Hepatocyte (in vitro differentiated cells): ENCODE measurements at regions not wholly inside any gene's neighbourhood (a gene's known extent, or its start where the extent isn't known, plus 50 kb on each side); places are given as distances from the start of the nearest gene placed in this dataset.

Experiments used
- DNase-seq: peaks from one replicate; pipeline ENCODE4 v3.0.0-alpha.2; 2016; ENCODE audit warnings: low spot score
- H2AFZ ChIP-seq: fragments of 200-600 bp; sonication (generic); 2 replicates; pipeline ENCODE4 v1.6.0; 2016; ENCODE audit warnings: antibody characterized with exemption, mild to moderate bottlenecking
- H3K27ac ChIP-seq: fragments of 200-600 bp; sonication (generic); 2 replicates; pipeline ENCODE4 v1.5.1; 2016; ENCODE audit warnings: mild to moderate bottlenecking
- H3K27me3 ChIP-seq: fragments of 200-600 bp; sonication (generic); 2 replicates; pipeline ENCODE4 v1.6.1; 2016
- H3K36me3 ChIP-seq: fragments of 200-600 bp; sonication (generic); replicated peaks from 2 replicates; pipeline ENCODE4 v1.5.1; 2016; ENCODE audit warnings: low read depth; ENCODE audit not compliant: insufficient read depth
- H3K4me1 ChIP-seq: fragments of 200-600 bp; sonication (generic); 2 replicates; pipeline ENCODE4 v1.5.1; 2016; ENCODE audit warnings: mild to moderate bottlenecking, moderate library complexity; ENCODE audit not compliant: insufficient read depth
- H3K4me2 ChIP-seq: fragments of 200-600 bp; sonication (generic); 2 replicates; pipeline ENCODE4 v1.6.0; 2016
- H3K4me3 ChIP-seq: fragments of 200-600 bp; sonication (generic); 2 replicates; pipeline ENCODE4 v1.5.1; 2016; ENCODE audit warnings: mild to moderate bottlenecking
- H3K79me2 ChIP-seq: fragments of 200-600 bp; sonication (generic); 2 replicates; pipeline ENCODE4 v1.6.0; 2017; ENCODE audit warnings: mild to moderate bottlenecking
- H3K9me2 ChIP-seq: fragments of 200-600 bp; sonication (generic); replicated peaks from 2 replicates; pipeline ENCODE4 v1.6.0; 2017; ENCODE audit warnings: mild to moderate bottlenecking; ENCODE audit not compliant: insufficient read depth
- H3K9me3 ChIP-seq: fragments of 200-600 bp; sonication (generic); 2 replicates; pipeline ENCODE4 v1.5.1; 2016; ENCODE audit warnings: low read depth, mild to moderate bottlenecking
- H4K20me1 ChIP-seq: fragments of 200-600 bp; sonication (generic); 2 replicates; pipeline ENCODE4 v1.6.0; 2016; ENCODE audit warnings: mild to moderate bottlenecking; ENCODE audit not compliant: insufficient read depth, poor library complexity, severe bottlenecking
- CTCF ChIP-seq: fragments of 200-600 bp; sonication (generic); IDR thresholded peaks from 2 replicates; pipeline ENCODE4 v1.5.1; 2016; ENCODE audit warnings: antibody characterized with exemption, mild to moderate bottlenecking; ENCODE audit not compliant: poor library complexity
- EZH2 ChIP-seq: fragments of 200-600 bp; sonication (generic); IDR thresholded peaks from 2 replicates; pipeline ENCODE4 v1.6.1; 2016; ENCODE audit warnings: antibody characterized with exemption, mild to moderate bottlenecking, borderline replicate concordance
- EZH2phosphoT487 ChIP-seq: fragments of 200-600 bp; sonication (generic); IDR thresholded peaks from one replicate; pipeline ENCODE4 v1.6.1; 2018; ENCODE audit warnings: antibody characterized with exemption, mild to moderate bottlenecking, low read depth, moderate library complexity; ENCODE audit not compliant: unreplicated experiment, severe bottlenecking
- WGBS: methylation state at CpG from one replicate; pipeline ENCODE4 v1.1.6; 2016; ENCODE audit warnings: low lambda C conversion rate; ENCODE audit errors: missing lambda C conversion rate; 5-methylcytosine and 5-hydroxymethylcytosine counted together

DNA sequence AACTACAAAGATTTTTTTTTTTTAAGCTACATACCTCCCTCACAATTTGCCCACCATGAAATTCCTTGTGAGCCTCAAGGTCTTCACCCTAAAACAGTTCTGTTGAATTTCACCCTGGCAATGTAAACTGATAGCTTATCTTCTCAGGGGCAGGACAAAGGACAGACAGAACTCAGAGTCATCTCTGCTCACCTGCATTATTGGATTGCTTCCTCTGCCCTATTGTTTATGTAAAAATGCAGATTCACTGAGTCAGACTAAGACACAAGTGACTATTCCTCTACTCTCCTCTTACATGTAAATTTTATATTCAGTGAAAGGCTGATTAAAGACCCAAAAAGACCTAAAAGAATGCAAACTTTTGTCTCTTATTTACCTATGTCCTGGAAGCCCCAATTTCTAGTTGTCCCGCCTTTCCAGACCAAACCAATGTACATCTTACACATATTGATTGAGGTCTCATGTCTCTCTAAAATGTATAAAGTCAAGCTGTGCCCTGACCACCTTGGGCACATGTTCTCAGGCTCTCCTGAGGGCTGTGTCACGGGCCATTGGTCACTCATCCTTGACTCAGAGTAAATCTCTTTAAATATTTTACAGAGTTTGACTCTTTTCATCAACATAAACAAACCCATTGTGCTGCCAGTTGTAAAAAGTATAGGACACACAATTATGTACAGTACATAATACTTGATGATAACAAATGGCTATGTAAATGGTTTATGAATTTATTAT lies 440.2 kb downstream of the HTR7 start:
- Histone ChIP-seq H4K20me1 (no peaks in the 10 kb centered on the region), H3K9me3 (no peaks in the 10 kb centered on the region), H3K36me3 (no peaks in the 10 kb centered on the region), H3K4me1 (peaks cover 10% of the 10 kb centered on the region), H3K79me2 (no peaks in the 10 kb centered on the region), H3K4me3 (no peak overlapping the region), H2AFZ (no peak overlapping the region), H3K27ac (peak overlapping the region; percentile 60), H3K27me3 (no peaks in the 10 kb centered on the region), H3K9me2 (no peaks in the 10 kb centered on the region), H3K4me2 (peak overlapping the region; percentile 1)
- TF ChIP-seq EZH2phosphoT487 = no peak
- TF ChIP-seq CTCF = no peak
- TF ChIP-seq EZH2 = no peak
- WGBS = 88% methylated on average over 2 of the region's 2 CpGs
- DNase-seq = no peak

DNA sequence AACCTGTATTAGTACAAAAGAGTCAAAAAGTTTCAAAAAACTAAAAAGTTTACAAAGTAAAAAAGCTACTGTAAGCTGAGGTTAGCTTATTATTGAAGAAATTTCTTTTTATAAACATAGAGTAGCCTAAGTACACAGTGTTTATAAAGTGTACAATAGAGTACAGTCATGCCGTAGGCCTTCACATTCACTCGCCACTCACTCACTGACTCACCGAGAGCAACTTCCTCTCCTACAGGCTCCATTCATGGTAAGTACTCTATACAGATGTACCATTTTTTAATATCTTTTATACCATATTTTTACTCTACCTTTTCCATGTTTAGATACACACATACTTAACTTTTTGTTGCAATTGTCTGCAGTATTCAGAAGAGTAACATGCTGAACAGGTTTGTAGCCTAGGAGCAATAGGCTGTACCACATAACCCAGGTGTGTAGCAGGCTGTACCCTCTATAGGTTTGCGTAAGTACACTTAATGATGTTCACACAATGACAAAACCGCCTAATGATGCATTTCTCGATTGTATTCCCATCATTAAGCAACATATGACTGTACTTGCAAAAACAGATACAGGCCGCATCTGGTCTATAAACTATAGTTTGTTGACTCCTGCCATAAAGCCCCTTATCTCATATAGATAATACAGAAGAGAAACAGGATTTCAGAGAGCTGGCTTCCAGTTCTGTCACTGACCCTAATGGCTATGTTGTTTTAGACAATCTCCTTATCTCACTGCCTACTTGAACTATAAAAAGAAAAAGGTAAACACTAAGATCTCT lies 438.8 kb downstream of the HTR7 start:
- Histone ChIP-seq H3K4me3 (no peak overlapping the region), H4K20me1 (no peaks in the 10 kb centered on the region), H3K9me2 (no peaks in the 10 kb centered on the region), H2AFZ (no peak overlapping the region), H3K9me3 (no peaks in the 10 kb centered on the region), H3K36me3 (no peaks in the 10 kb centered on the region), H3K79me2 (no peaks in the 10 kb centered on the region), H3K4me2 (no peak overlapping the region), H3K27ac (peak overlapping the region; percentile 64), H3K27me3 (no peaks in the 10 kb centered on the region), H3K4me1 (peaks cover 10% of the 10 kb centered on the region)
- DNase-seq = peak; percentile 48
- TF ChIP-seq EZH2phosphoT487 = peak; percentile 95
- no peak for TF ChIP-seq CTCF
- TF ChIP-seq EZH2 = no peak
- WGBS = 26% methylated on average over 7 of the region's 7 CpGs

DNA sequence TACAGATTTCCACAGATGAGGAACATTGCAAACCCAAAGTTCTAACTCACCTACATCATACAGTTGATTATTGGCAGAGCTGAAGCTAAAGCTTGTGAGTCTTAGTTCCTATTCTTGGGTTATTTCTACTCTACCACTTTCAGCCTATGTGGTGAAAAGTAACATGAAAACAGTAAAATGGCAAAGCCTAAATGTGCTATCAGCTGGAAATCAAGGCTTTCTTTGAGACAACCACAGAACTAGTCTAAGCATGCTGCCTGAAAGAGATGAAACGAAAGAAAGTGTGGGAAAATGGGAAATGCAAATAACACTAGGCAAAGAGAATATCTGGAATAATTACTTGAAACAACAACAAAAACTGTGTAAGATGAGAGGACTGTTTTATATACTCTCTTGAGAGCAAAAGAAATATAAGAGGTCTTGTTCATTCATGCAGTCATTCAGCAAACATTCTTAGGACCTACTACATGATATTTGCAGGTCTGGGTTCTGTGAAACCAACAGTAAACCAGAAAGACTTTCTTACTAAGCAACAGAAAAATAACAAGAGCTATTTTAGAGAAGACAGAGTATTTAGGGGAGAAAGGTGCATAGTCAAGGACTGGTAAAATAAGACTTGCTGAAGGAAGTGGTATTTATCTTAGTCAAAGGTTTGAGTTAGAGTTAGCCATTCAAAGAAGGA lies 437.1 kb downstream of the HTR7 start:
- Histone ChIP-seq H3K4me2 (no peak overlapping the region), H3K4me1 (peaks cover 10% of the 10 kb centered on the region), H3K9me2 (no peaks in the 10 kb centered on the region), H3K27ac (no peak overlapping the region), H2AFZ (no peak overlapping the region), H3K9me3 (no peaks in the 10 kb centered on the region), H3K27me3 (no peaks in the 10 kb centered on the region), H3K4me3 (no peak overlapping the region), H3K79me2 (no peaks in the 10 kb centered on the region), H4K20me1 (no peaks in the 10 kb centered on the region), H3K36me3 (no peaks in the 10 kb centered on the region)
- DNase-seq = no peak
- 70% methylated on average over 1 of the region's 1 CpG for whole genome bisulfite sequencing
- no peak for TF ChIP-seq CTCF
- no peak for TF ChIP-seq EZH2phosphoT487
- no peak for TF ChIP-seq EZH2
